Small intestine (tissue), 7 donors: ENCODE measurements at regions not wholly inside any gene's neighbourhood (a gene's known extent, or its start where the extent isn't known, plus 50 kb on each side); places are given as distances from the start of the nearest gene placed in this dataset.

Experiments used
- DNase-seq, 2 donors: peaks; one replicate each; pipeline versions ENCODE4 v3.0.0 to v3.0.0-alpha.2; 2013
- FAIRE-seq: peaks from 2 replicates; lab custom pipeline; 2012; peaks lifted over from hg19 to GRCh38; lab: Jason Lieb, UNC
- H3K27ac ChIP-seq, 3 donors: one replicate each; pipeline ENCODE4 v1.5.1; 2013; ENCODE audit warnings: low read length in 2 of 3, mild to moderate bottlenecking in 2 of 3, control low read depth in 1 of 3, inconsistent platforms in 1 of 3, low read depth in 1 of 3, moderate library complexity in 1 of 3
- H3K27me3 ChIP-seq, 3 donors: one replicate each; pipeline ENCODE4 v1.6.1; 2013; ENCODE audit warnings: low read length in 3 of 3, inconsistent platforms in 1 of 3; ENCODE audit not compliant: control insufficient read depth in 3 of 3, insufficient read depth in 3 of 3
- H3K36me3 ChIP-seq, 3 donors: one replicate each; pipeline ENCODE4 v1.6.1; 2013; ENCODE audit warnings: low read length in 3 of 3, inconsistent platforms in 1 of 3, low read depth in 1 of 3, mild to moderate bottlenecking in 1 of 3, moderate library complexity in 1 of 3; ENCODE audit not compliant: control insufficient read depth in 3 of 3, insufficient read depth in 2 of 3
- H3K4me1 ChIP-seq, 3 donors: one replicate each; pipeline ENCODE4 v1.6.1; 2013; ENCODE audit warnings: low read length in 2 of 3, inconsistent platforms in 1 of 3, low read depth in 1 of 3, mild to moderate bottlenecking in 1 of 3, moderate library complexity in 1 of 3; ENCODE audit not compliant: control insufficient read depth in 3 of 3, insufficient read depth in 2 of 3
- H3K4me3 ChIP-seq, 3 donors: one replicate each; pipeline ENCODE4 v1.5.1; 2013; ENCODE audit warnings: low read length in 3 of 3, control low read depth in 1 of 3, inconsistent platforms in 1 of 3, low read depth in 1 of 3, mild to moderate bottlenecking in 1 of 3, moderate library complexity in 1 of 3
- H3K9me3 ChIP-seq, 2 donors: one replicate each; pipeline ENCODE4 v1.6.1; 2013; ENCODE audit warnings: low read depth in 1 of 2, low read length in 1 of 2; ENCODE audit not compliant: control insufficient read depth in 2 of 2, insufficient read depth in 1 of 2
- WGBS, 3 donors: extraction: QIAGEN DNeasy Blood & Tissue Kit; methylation state at CpG; one replicate each; pipeline ENCODE4 v1.1.7; 2013; 5-methylcytosine and 5-hydroxymethylcytosine counted together
- donor health status: healthy with polysubstance abuse.
- donor health status: control.
- donor health status: control.
- donor health status: Bipolar disorder and iron deficiency.
- donor health status: healthy.

- Histone ChIP-seq H3K27me3 (no peaks in the 10 kb centered on the region), H3K27ac (no peak overlapping the region), H3K36me3 (no peaks in the 10 kb centered on the region), H3K4me3 (no peak overlapping the region), H3K9me3 (no peaks in the 10 kb centered on the region), H3K4me1 (no peaks in the 10 kb centered on the region)
- WGBS, 3 donors, result 80 to 82% (median 80%) methylated on average over 9 of the region's 9 CpGs
- DNase-seq (no peak), FAIRE-seq (no peak)
Measured at GRCh38 chr16:64532691-64533090, 589.2 kb downstream of the CDH11 start.

GRCh38 chr16:64532117-64532516 is 589.7 kb downstream of the CDH11 start:
- FAIRE-seq (no peak), DNase-seq (no peak)
- 58 to 65% (median 60%) methylated on average over 3 of the region's 3 CpGs for WGBS, 3 donors
- H3K27me3 ChIP-seq, result no peaks in the 10 kb centered on the region
- H3K36me3 ChIP-seq, result no peaks in the 10 kb centered on the region
- H3K9me3 ChIP-seq, result no peaks in the 10 kb centered on the region
- no peak overlapping the region for H3K27ac ChIP-seq
- no peaks in the 10 kb centered on the region for H3K4me1 ChIP-seq
- no peak overlapping the region for H3K4me3 ChIP-seq

- 64 to 72% (median 65%) methylated on average over 3 of the region's 3 CpGs for WGBS, 3 donors
Measured at GRCh38 chr16:64531401-64531800, 590.5 kb downstream of the CDH11 start.

GRCh38 chr16:64522548-64522947 is 599.3 kb downstream of the CDH11 start:
- Histone ChIP-seq H3K27ac (no peak overlapping the region), H3K4me3 (no peak overlapping the region), H3K27me3 (no peaks in the 10 kb centered on the region), H3K4me1 (no peaks in the 10 kb centered on the region), H3K9me3 (no peaks in the 10 kb centered on the region), H3K36me3 (no peaks in the 10 kb centered on the region)
- FAIRE-seq (no peak), DNase-seq (no peak)

More at GRCh38 chr16:64531401-64531800, 590.5 kb downstream of the CDH11 start:
- no peak overlapping the region for H3K27ac ChIP-seq
- H3K36me3 ChIP-seq, result no peaks in the 10 kb centered on the region
- no peak overlapping the region for H3K4me3 ChIP-seq
- no peaks in the 10 kb centered on the region for H3K27me3 ChIP-seq
- H3K4me1 ChIP-seq, result no peaks in the 10 kb centered on the region
- FAIRE-seq, result no peak
- H3K9me3 ChIP-seq, result no peaks in the 10 kb centered on the region
- no peak for DNase-seq

GRCh38 chr16:64513871-64514270 is 608.0 kb downstream of the CDH11 start:
- Histone ChIP-seq H3K27ac (no peak overlapping the region), H3K4me3 (no peak overlapping the region), H3K27me3 (no peaks in the 10 kb centered on the region), H3K9me3 (no peaks in the 10 kb centered on the region), H3K36me3 (no peaks in the 10 kb centered on the region), H3K4me1 (no peaks in the 10 kb centered on the region)
- FAIRE-seq (no peak), DNase-seq (no peak)
- WGBS, 3 donors, result 76 to 80% (median 78%) methylated on average over 2 of the region's 2 CpGs

GRCh38 chr16:64507240-64508024 is 614.4 kb downstream of the CDH11 start:
- Histone ChIP-seq H3K4me1 (no peaks in the 10 kb centered on the region), H3K27ac (no peak overlapping the region), H3K36me3 (no peaks in the 10 kb centered on the region), H3K27me3 (no peaks in the 10 kb centered on the region), H3K4me3 (no peak overlapping the region), H3K9me3 (peaks cover 0 to 4% of the 10 kb centered on the region in 2 donors)
- WGBS, 3 donors, result 77 to 86% (median 80%) methylated on average over 2 of the region's 2 CpGs
- DNase-seq (no peak), FAIRE-seq (no peak)

GRCh38 chr16:64499211-64499610 is 622.7 kb downstream of the CDH11 start:
- no peak overlapping the region for H3K27ac ChIP-seq
- no peaks in the 10 kb centered on the region for H3K36me3 ChIP-seq
- 87 to 92% (median 91%) methylated on average over 1 of the region's 1 CpG for WGBS, 3 donors
- DNase-seq (no peak), FAIRE-seq (no peak)
- H3K9me3 ChIP-seq, result no peaks in the 10 kb centered on the region
- no peak overlapping the region for H3K4me3 ChIP-seq
- H3K4me1 ChIP-seq, result no peaks in the 10 kb centered on the region
- no peaks in the 10 kb centered on the region for H3K27me3 ChIP-seq

- no peak overlapping the region for H3K4me3 ChIP-seq
- DNase-seq (no peak), FAIRE-seq (no peak)
- H3K4me1 ChIP-seq, result no peaks in the 10 kb centered on the region
- H3K27ac ChIP-seq, result no peak overlapping the region
- 69 to 83% (median 74%) methylated on average over 2 of the region's 2 CpGs for WGBS, 3 donors
- no peaks in the 10 kb centered on the region for H3K36me3 ChIP-seq
- no peaks in the 10 kb centered on the region for H3K9me3 ChIP-seq
- H3K27me3 ChIP-seq, result no peaks in the 10 kb centered on the region
Measured at GRCh38 chr16:64498363-64498762, 623.5 kb downstream of the CDH11 start.

GRCh38 chr16:64493709-64494108 is 628.2 kb downstream of the CDH11 start:
- no peaks in the 10 kb centered on the region for H3K4me1 ChIP-seq
- WGBS, 3 donors, result 41 to 58% (median 47%) methylated on average over 2 of the region's 2 CpGs

More at GRCh38 chr16:64493709-64494108, 628.2 kb downstream of the CDH11 start:
- no peak for FAIRE-seq
- H3K4me3 ChIP-seq, result no peak overlapping the region
- no peak overlapping the region for H3K27ac ChIP-seq
- H3K27me3 ChIP-seq, result no peaks in the 10 kb centered on the region
- H3K36me3 ChIP-seq, result no peaks in the 10 kb centered on the region
- DNase-seq, result no peak
- no peaks in the 10 kb centered on the region for H3K9me3 ChIP-seq
